ENCODE measurements at regions not wholly inside any gene's neighbourhood (a gene's known extent, or its start where the extent isn't known, plus 50 kb on each side); places are given as distances from the start of the nearest gene placed in this dataset.
"Not testable (repeated sequence)": the region's sequence is repeated elsewhere in the genome, so short reads cannot be mapped to it uniquely, and the experiment has no call there.

- no peak overlapping the region for H3K4me3 ChIP-seq (ENCODE audit: low read depth, low read length)
- TF ChIP-seq CTCF (IDR thresholded peaks at IDR 0.05; ENCODE audit: low read depth, low read length, missing control alignments) = no peak
- DNase-seq (ENCODE audit: low read depth) = peak; percentile 2
Measured at GRCh38 chr1:55445416-55445815, 230.3 kb upstream of the USP24 start.

DNA sequence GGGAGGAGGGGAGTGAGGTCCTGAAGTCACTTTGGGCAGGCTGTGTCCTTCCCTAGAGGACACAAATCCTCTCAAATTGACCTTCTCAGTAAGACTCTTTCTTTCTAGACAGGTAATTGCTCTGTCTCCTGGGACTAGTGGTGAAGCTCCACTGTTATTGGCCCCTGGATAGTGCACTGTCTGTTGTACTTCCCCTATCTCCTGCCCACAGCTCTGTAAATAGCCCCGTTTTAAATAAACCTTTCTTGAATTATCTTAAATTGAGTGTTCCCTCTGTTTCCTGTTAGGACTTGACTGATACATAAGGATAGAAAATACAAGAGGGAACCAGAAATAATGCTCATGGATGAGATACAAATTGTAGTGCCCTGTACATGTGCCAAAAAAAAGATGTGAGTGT is 229.5 kb upstream of the USP24 start:
- H3K4me3 ChIP-seq (ENCODE audit: low read depth, low read length) = no peak overlapping the region
- DNase-seq (ENCODE audit: low read depth) = no peak
- no peak for TF ChIP-seq CTCF (IDR thresholded peaks at IDR 0.05; ENCODE audit: low read depth, low read length, missing control alignments)

DNA sequence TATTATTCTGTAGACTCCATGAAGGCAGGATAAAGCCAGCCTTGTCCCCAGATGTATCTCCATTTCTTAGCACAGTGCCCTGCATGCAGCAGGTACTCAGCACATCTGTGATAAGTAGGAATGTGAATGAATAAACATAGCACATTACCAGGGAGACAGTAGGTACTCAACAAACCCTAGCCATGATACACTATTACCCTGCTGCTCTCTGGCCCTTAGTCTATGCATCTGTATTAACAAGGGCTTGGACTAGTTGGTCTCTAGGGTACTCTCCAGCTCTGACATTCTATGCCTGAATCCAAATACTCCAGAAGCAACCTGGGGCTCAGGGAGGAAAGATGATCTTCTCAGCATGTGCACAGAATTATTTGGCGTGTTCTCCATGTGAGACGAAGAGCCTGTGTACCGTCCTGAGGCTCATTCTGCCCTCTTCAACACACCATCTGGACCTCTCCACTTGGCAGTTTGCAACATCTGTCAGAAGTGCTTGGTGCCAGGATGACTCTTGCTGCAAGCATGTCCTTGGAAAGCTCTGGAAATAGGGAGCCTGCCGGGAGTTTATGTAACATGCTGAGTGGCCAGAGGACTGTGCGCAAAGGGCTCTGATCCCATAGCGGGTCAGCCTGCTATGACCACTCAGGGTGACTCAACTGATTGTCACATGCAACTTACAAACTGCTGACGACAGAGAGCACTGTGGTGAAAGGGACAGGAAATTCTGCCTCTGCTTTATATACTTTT is 228.2 kb upstream of the USP24 start:
- no peak overlapping the region for H3K4me3 ChIP-seq (ENCODE audit: low read depth, low read length)
- TF ChIP-seq CTCF (IDR thresholded peaks at IDR 0.05; ENCODE audit: low read depth, low read length, missing control alignments) = no peak
- DNase-seq (ENCODE audit: low read depth) = no peak

GRCh38 chr1:55441489-55441888 is 226.3 kb upstream of the USP24 start:
- no peak overlapping the region for H3K4me3 ChIP-seq (ENCODE audit: low read depth, low read length)
- no peak for TF ChIP-seq CTCF (IDR thresholded peaks at IDR 0.05; ENCODE audit: low read depth, low read length, missing control alignments)
- no peak for DNase-seq (ENCODE audit: low read depth)

DNA sequence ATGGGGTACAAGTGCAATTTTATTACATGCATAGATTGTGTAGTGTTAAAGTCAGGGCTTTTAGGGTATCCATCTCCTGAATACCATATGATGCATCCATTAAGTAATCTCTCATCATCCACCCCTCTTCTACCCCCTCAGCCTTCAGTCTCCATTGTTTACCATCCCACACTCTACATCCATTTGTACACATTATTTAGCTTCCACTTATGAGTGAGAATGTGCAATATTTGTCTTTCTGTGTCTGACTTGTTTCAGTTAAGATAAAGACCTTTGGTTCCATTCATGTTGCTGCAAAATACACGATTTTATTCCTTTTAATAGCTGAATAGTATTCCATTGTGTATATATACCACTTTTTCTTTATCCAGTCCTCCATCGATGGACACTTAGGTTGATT is 222.5 kb upstream of the USP24 start:
- no peak for DNase-seq (ENCODE audit: low read depth)
- TF ChIP-seq CTCF (IDR thresholded peaks at IDR 0.05; ENCODE audit: low read depth, low read length, missing control alignments) = no peak
- no peak overlapping the region for H3K4me3 ChIP-seq (ENCODE audit: low read depth, low read length)

DNA sequence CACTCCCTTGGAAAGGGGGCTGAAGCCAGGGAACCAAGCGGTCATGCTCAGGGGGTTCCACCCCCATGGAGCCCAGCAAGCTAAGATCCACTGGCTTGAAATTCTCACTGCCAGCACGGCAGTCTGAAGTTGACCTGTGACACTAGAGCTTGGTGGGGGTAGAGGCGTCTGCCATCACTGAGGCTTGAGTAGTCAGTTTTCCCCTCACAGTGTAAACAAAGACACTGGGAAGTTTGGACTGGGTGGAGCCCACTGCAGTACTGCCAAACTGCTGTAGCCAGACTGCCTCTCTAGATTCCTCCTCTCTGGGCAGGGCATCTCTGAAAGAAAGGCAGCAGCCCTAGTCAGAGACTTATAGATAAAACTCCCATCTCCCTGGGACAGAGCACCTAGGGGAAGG is 215.6 kb upstream of the USP24 start:
- not testable (repeated sequence) for H3K4me3 ChIP-seq (ENCODE audit: low read depth, low read length); DNase-seq (ENCODE audit: low read depth)

DNA sequence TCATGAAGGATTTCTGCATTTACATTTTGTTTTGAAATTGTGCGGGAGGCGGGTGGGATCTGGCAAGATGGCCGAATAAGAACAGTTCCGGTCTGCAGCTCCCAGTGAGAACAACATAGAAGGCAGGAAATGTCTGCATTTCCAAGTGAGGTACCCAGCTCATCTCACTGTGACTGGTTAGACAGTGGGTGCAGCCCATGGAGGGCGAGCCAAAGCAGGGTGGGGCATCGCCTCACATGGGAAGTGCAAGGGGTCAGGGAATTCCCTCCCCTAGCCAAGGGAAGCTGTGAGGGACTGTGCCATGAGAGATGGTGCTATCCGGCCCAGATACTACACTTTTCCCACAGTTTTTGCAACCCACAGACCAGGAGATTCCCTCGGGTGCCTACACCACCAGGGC is 215.0 kb upstream of the USP24 start:
- H3K4me3 ChIP-seq (ENCODE audit: low read depth, low read length); DNase-seq (ENCODE audit: low read depth): not testable (repeated sequence)

Measured in GM12864 (cell line).